GM12878 (cell line): ENCODE measurements at regions not wholly inside any gene's neighbourhood (a gene's known extent, or its start where the extent isn't known, plus 50 kb on each side); places are given as distances from the start of the nearest gene placed in this dataset.
"Not testable (repeated sequence)": the region's sequence is repeated elsewhere in the genome, so short reads cannot be mapped to it uniquely, and the experiment has no call there.

Source experiments
- ATAC-seq: fragments of 200-7000 bp; cut with Tn5 transposase; 3 replicates; pipeline ENCODE4 v1.9.1; 2020; ENCODE audit warnings: mild to moderate bottlenecking, moderate library complexity
- BruUV-seq: library from RNA; stranded (reverse); fragments of 400-500 nt; replicated peaks from 2 replicates; lab custom pipeline; 2021; lab: Mats Ljungman, UMichigan
- CTCF ChIA-PET: fragments of 300-600 bp; sonication (Branson Sonifier 250); formaldehyde crosslinking; extraction: SDS; loops from one replicate; lab custom pipeline; 2021; ENCODE audit warnings: inconsistent platforms; lab: Yijun Ruan, JAX
- POLR2A ChIA-PET: fragments of 350-600 bp; formaldehyde crosslinking; extraction: SDS; loops from one replicate; lab custom pipeline; 2021; ENCODE audit warnings: inconsistent platforms; lab: Charles Lee
- RAD21 ChIA-PET: fragments of 300-600 bp; sonication (Branson Sonifier 250); formaldehyde crosslinking; loops from one replicate; lab custom pipeline; 2023; ENCODE audit warnings: antibody characterized with exemption; ENCODE audit not compliant: unreplicated experiment; lab: Charles Lee
- SMC1A ChIA-PET: fragments of 300-600 bp; sonication (Branson Sonifier 250); formaldehyde crosslinking; loops from one replicate; lab custom pipeline; 2023; ENCODE audit not compliant: unreplicated experiment, uncharacterized antibody; lab: Charles Lee
- DNase-seq: peaks from one replicate; pipeline ENCODE4 v3.0.0-alpha.2; 2011; ENCODE audit warnings: low read depth, low spot score
- FAIRE-seq: peaks from 3 replicates; lab custom pipeline; 2011; peaks lifted over from hg19 to GRCh38; lab: Jason Lieb, UNC
- H2AFZ ChIP-seq: 2 replicates; pipeline ENCODE4 v1.6.0; 2011; ENCODE audit warnings: low read depth, low read length, control low read depth; ENCODE audit not compliant: control insufficient read depth
- H3K27ac ChIP-seq: 2 replicates; pipeline ENCODE4 v1.5.1; 2011; ENCODE audit warnings: control low read depth; ENCODE audit not compliant: control insufficient read depth, insufficient read depth
- H3K27me3 ChIP-seq, 2 experiments: replicated peaks in 1 of 2; 2 replicates each; pipeline versions ENCODE4 v1.6.0 to v1.6.1; 2011; ENCODE audit warnings: low read length in 1 of 2; ENCODE audit not compliant: control insufficient read depth in 2 of 2, insufficient read depth in 2 of 2
- H3K36me3 ChIP-seq, 2 experiments: 2 replicates each; pipeline ENCODE4 v1.5.1; 2011; ENCODE audit warnings: low read length in 1 of 2; ENCODE audit not compliant: control insufficient read depth in 2 of 2, insufficient read depth in 2 of 2
- H3K4me1 ChIP-seq: 2 replicates; pipeline ENCODE4 v1.6.1; 2011; ENCODE audit warnings: mild to moderate bottlenecking, low read length, moderate library complexity, mixed read lengths; ENCODE audit not compliant: control insufficient read depth, insufficient read depth
- H3K4me2 ChIP-seq: 2 replicates; pipeline ENCODE4 v1.6.0; 2011; ENCODE audit warnings: control low read depth; ENCODE audit not compliant: control insufficient read depth, insufficient read depth
- H3K4me3 ChIP-seq: fragments of 200-600 bp; sonication (generic); 2 replicates; pipeline ENCODE4 v1.5.1; 2016
- H3K79me2 ChIP-seq: 2 replicates; pipeline ENCODE4 v1.6.0; 2011; ENCODE audit warnings: low read length; ENCODE audit not compliant: control insufficient read depth, insufficient read depth
- H3K9ac ChIP-seq: 2 replicates; pipeline ENCODE4 v1.8.0; 2011; ENCODE audit warnings: low read length, control low read depth, mixed read lengths; ENCODE audit not compliant: control insufficient read depth, insufficient read depth
- H3K9me3 ChIP-seq: replicated peaks from 3 replicates; pipeline ENCODE4 v1.5.1; 2011; ENCODE audit warnings: mild to moderate bottlenecking, low read length; ENCODE audit not compliant: control insufficient read depth, insufficient read depth
- H4K20me1 ChIP-seq: 2 replicates; pipeline ENCODE4 v1.6.0; 2011; ENCODE audit not compliant: control insufficient read depth, insufficient read depth
- WGBS: methylation state at CpG from one replicate; pipeline ENCODE4 v1.1.6; 2016; ENCODE audit warnings: low lambda C conversion rate; ENCODE audit not compliant: insufficient replicate concordance, insufficient coverage; ENCODE audit errors: missing lambda C conversion rate; 5-methylcytosine and 5-hydroxymethylcytosine counted together
- in situ Hi-C: fragments of 300-500 bp; cut with MboI; formaldehyde crosslinking; loops from 9 replicates; pipeline ENCODE4 v1.14.3; 2018; ENCODE audit warnings: mixed read lengths
- intact Hi-C: fragments of 100-400 bp; cut with micrococcal nuclease; formaldehyde crosslinking; loops from one replicate; pipeline ENCODE4 v1.14.2; 2022; ENCODE audit not compliant: unreplicated experiment

DNA sequence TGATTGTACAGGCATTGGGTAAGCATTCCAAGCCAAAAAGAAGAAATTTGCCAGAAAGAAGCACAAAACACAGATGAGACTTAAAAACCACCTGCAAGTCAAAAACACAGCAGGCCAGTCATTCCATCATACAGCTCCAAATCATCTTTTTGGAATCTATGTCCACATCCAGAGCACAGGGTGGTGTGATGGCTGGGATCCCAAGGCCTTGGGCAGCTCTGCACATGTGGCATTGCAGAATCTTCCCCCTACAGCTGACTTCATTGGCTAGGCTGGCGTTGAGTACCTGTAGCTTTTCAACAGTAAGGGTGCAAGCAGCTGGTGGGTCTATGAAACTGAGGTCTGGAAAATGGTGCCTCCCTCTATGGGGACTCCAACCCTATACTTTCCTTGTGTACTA lies 236.7 kb downstream of the CWH43 start:
- 0% methylated on average over 1 of the region's 1 CpG for WGBS
- H3K27me3 ChIP-seq, POLR2A ChIA-PET, H3K79me2 ChIP-seq, CTCF ChIA-PET, H4K20me1 ChIP-seq, FAIRE-seq, BruUV-seq, H2AFZ ChIP-seq, DNase-seq, ATAC-seq, intact Hi-C loops, H3K4me2 ChIP-seq, H3K27ac ChIP-seq, H3K9ac ChIP-seq, H3K4me1 ChIP-seq, SMC1A ChIA-PET, H3K4me3 ChIP-seq, RAD21 ChIA-PET, H3K36me3 ChIP-seq, H3K9me3 ChIP-seq, in situ Hi-C loops: not testable (repeated sequence)

DNA sequence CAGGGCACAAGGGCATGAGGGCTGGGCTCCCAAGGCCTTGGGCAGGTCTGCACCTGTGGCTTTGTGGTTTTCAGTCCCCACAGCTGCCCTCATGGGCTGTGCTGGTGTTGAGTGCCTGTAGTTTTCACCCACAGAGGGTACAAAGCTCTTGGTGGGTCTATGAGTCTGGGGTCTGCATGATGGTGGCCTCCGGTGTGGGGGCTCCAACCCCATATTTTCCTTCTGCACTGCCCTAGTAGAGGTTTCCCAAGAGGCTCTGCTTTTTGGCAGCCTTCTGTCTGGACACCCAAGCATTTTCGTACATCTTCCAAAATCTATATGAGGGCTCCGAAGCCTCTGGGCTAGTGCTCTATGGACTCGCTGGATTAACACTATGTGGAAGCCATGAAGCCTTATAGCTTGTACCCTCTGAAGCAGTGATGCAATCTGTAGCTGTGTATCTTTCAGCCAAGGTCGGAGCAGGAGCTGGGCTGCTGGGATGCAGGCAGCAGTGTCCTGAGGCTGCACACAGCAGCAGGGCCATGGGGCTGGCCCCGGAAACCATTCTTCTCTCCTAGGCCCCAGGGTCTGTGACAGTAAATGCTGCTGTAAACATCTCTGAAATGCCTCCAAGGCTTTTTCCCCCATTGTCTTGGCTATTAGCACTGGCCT lies 240.3 kb downstream of the CWH43 start:
- H3K9ac ChIP-seq, H3K4me3 ChIP-seq, H3K27ac ChIP-seq, RAD21 ChIA-PET, H3K9me3 ChIP-seq, FAIRE-seq, DNase-seq, H3K79me2 ChIP-seq, POLR2A ChIA-PET, SMC1A ChIA-PET, CTCF ChIA-PET, H3K27me3 ChIP-seq, ATAC-seq, H3K4me2 ChIP-seq, H3K4me1 ChIP-seq, H3K36me3 ChIP-seq, H4K20me1 ChIP-seq, intact Hi-C loops, H2AFZ ChIP-seq, in situ Hi-C loops, BruUV-seq: not testable (repeated sequence)
- 2% methylated on average over 6 of the region's 6 CpGs for WGBS

DNA sequence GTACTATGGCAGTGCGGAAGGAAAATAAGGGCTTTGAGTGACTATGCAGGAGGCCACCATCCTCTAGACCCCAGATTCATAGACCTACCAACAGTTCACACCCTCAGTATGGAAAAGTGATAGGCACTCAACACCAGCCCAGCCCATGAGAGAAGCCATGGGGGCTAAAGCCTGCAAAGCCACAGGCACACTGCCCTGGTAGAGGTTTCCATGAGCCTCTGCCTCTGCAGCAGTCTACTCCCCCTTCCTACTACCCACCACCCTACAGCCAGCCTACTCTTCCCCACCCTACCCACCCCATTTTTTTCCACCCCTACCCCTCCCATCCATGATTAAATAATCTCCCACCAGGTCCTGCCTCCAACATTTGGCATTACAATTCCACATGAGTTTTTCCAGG lies 241.9 kb downstream of the CWH43 start:
- CTCF ChIA-PET = not testable (repeated sequence)

DNA sequence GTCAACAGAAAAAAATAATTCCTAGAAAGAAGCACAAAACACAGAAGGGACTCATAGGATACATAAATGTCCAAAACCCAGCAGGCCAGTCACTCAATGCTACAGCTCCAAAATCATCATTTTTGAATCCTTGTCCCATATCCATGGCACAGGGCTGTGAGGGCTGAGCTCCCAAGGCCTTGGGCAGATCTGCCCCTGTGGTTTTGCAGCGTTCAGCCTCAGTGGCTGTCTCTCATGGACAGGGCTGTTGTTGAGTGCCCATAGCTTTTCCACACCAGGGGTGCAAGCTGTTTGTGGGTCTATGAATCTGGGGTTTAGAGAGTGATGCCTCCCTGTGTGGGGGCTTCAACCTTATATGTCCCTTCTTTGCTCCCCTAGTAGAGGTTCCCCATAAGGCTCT lies 243.2 kb downstream of the CWH43 start:
- intact Hi-C loops, BruUV-seq, H3K27me3 ChIP-seq, H3K4me2 ChIP-seq, H4K20me1 ChIP-seq, H3K36me3 ChIP-seq, RAD21 ChIA-PET, POLR2A ChIA-PET, in situ Hi-C loops, H3K27ac ChIP-seq, DNase-seq, H3K9ac ChIP-seq, H2AFZ ChIP-seq, ATAC-seq, H3K9me3 ChIP-seq, FAIRE-seq, H3K4me3 ChIP-seq, H3K4me1 ChIP-seq, CTCF ChIA-PET, H3K79me2 ChIP-seq, SMC1A ChIA-PET: not testable (repeated sequence)
- 3% methylated on average over 1 of the region's 1 CpG for WGBS

More for the DNA sequence above, 241.9 kb downstream of the CWH43 start:
- POLR2A ChIA-PET, H2AFZ ChIP-seq, intact Hi-C loops, BruUV-seq, ATAC-seq, H3K9me3 ChIP-seq, H3K36me3 ChIP-seq, H3K9ac ChIP-seq, in situ Hi-C loops, H3K4me2 ChIP-seq, H3K4me3 ChIP-seq, FAIRE-seq, H3K27me3 ChIP-seq, H3K79me2 ChIP-seq, H3K27ac ChIP-seq, H4K20me1 ChIP-seq, RAD21 ChIA-PET, DNase-seq, H3K4me1 ChIP-seq, SMC1A ChIA-PET: not testable (repeated sequence)
- WGBS = 68% methylated on average over 1 of the region's 1 CpG
